ENCODE measurements at regions not wholly inside any gene's neighbourhood (a gene's known extent, or its start where the extent isn't known, plus 50 kb on each side); places are given as distances from the start of the nearest gene placed in this dataset.

- TF ChIP-seq CTCF (IDR thresholded peaks at IDR 0.05) (no peak), POLR2A (IDR thresholded peaks at IDR 0.05) (no peak), EP300 (IDR thresholded peaks at IDR 0.05) (no peak), POLR2AphosphoS5 (IDR thresholded peaks at IDR 0.05) (no peak)
Measured at GRCh38 chr7:25307624-25308023, 79.3 kb upstream of the NPVF start.

Measured in sigmoid colon (tissue), 4 donors.